IPS-20b (cell line): ENCODE measurements at regions not wholly inside any gene's neighbourhood (a gene's known extent, or its start where the extent isn't known, plus 50 kb on each side); places are given as distances from the start of the nearest gene placed in this dataset.
"Not testable (repeated sequence)": the region's sequence is repeated elsewhere in the genome, so short reads cannot be mapped to it uniquely, and the experiment has no call there.

Source experiments
- H3K27ac ChIP-seq: one replicate; pipeline ENCODE4 v1.5.1; 2013; ENCODE audit warnings: low read length
- H3K27me3 ChIP-seq: 2 replicates; pipeline ENCODE4 v1.6.1; 2013; ENCODE audit warnings: mild to moderate bottlenecking, low read length, inconsistent platforms; ENCODE audit not compliant: insufficient read depth
- H3K36me3 ChIP-seq: 2 replicates; pipeline ENCODE4 v1.6.1; 2013; ENCODE audit warnings: low read depth, mild to moderate bottlenecking, inconsistent platforms, low read length, moderate library complexity; ENCODE audit not compliant: insufficient read depth
- H3K4me1 ChIP-seq: 2 replicates; pipeline ENCODE4 v1.6.1; 2013; ENCODE audit warnings: mild to moderate bottlenecking, control low read depth, inconsistent platforms, low read length, moderate library complexity; ENCODE audit not compliant: insufficient read depth
- H3K4me3 ChIP-seq: 2 replicates; pipeline ENCODE4 v1.5.1; 2013; ENCODE audit warnings: mild to moderate bottlenecking, low read length, inconsistent platforms
- H3K9ac ChIP-seq: 2 replicates; pipeline ENCODE4 v1.6.1; 2013; ENCODE audit warnings: low read depth, mild to moderate bottlenecking, inconsistent platforms, low read length, moderate library complexity
- H3K9me3 ChIP-seq: 2 replicates; pipeline ENCODE4 v1.6.1; 2013; ENCODE audit warnings: mild to moderate bottlenecking, low read depth, low read length, inconsistent platforms; ENCODE audit not compliant: insufficient read depth

DNA sequence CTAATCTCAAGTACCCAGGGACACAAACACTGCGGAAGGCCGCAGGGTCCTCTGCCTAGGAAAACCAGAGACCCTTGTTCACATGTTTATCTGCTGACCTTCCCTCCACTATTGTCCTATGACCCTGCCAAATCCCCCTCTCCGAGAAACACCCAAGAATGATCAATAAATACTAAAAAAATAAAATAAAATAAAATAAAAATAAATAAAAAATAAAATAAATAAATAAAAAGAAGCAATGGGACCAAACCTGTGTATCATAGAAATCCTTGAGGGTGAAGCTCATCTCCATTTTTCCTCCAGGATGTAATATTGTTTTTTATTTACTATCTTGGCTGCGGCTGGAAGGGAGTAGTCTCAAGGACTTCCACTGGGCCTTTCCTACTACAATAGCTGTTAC is 82.0 kb upstream of the CMKLR1 start:
- not testable (repeated sequence) for H3K9me3 ChIP-seq, H3K4me3 ChIP-seq, H3K27ac ChIP-seq, H3K9ac ChIP-seq, H3K36me3 ChIP-seq, H3K27me3 ChIP-seq, H3K4me1 ChIP-seq

GRCh38 chr12:108420421-108420820 is 81.3 kb upstream of the CMKLR1 start:
- not testable (repeated sequence) for H3K4me1 ChIP-seq, H3K9ac ChIP-seq, H3K4me3 ChIP-seq, H3K27ac ChIP-seq, H3K9me3 ChIP-seq, H3K36me3 ChIP-seq, H3K27me3 ChIP-seq

- H3K9ac ChIP-seq, result no peak overlapping the region
- no peaks in the 10 kb centered on the region for H3K36me3 ChIP-seq
- no peaks in the 10 kb centered on the region for H3K4me1 ChIP-seq
- H3K27ac ChIP-seq, result no peak overlapping the region
- no peaks in the 10 kb centered on the region for H3K27me3 ChIP-seq
- no peaks in the 10 kb centered on the region for H3K9me3 ChIP-seq
- no peak overlapping the region for H3K4me3 ChIP-seq
Observed at GRCh38 chr12:108419949-108420348, 80.8 kb upstream of the CMKLR1 start.

- H3K4me1 ChIP-seq, result no peaks in the 10 kb centered on the region
- no peaks in the 10 kb centered on the region for H3K9me3 ChIP-seq
- H3K9ac ChIP-seq, result no peak overlapping the region
- H3K4me3 ChIP-seq, result no peak overlapping the region
- H3K27ac ChIP-seq, result no peak overlapping the region
- no peaks in the 10 kb centered on the region for H3K27me3 ChIP-seq
- H3K36me3 ChIP-seq, result no peaks in the 10 kb centered on the region
Observed at GRCh38 chr12:108418164-108418890, 79.2 kb upstream of the CMKLR1 start.

DNA sequence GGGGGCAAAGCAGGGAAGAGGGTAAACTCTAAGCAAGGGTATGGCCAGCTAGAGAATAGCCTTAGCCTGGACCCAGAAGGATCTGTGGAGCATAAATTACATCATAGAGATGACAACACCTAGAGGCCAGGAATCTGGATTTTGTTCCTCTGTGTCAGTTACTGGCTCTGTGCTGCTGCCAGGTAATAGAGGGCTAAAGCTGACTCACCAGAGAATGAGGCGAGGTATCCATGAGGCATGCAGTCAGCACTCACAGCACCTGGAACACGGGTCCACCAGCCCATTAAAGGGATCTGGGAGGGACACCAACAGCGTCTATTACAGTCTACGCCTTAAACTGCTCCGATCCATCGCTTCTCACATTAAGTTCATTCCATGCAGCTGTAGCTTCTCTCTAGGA is 74.9 kb upstream of the CMKLR1 start:
- H3K27me3 ChIP-seq, result no peaks in the 10 kb centered on the region
- no peaks in the 10 kb centered on the region for H3K9me3 ChIP-seq
- no peaks in the 10 kb centered on the region for H3K36me3 ChIP-seq
- H3K27ac ChIP-seq, result no peak overlapping the region
- H3K4me1 ChIP-seq, result peaks cover 9% of the 10 kb centered on the region; the same call in 1 of the 2 replicates
- H3K9ac ChIP-seq, result no peak overlapping the region
- no peak overlapping the region for H3K4me3 ChIP-seq

- no peaks in the 10 kb centered on the region for H3K36me3 ChIP-seq
- H3K27ac ChIP-seq, result no peak overlapping the region
- H3K4me1 ChIP-seq, result peaks cover 9% of the 10 kb centered on the region; the same call in 1 of the 2 replicates
- H3K27me3 ChIP-seq, result no peaks in the 10 kb centered on the region
- H3K4me3 ChIP-seq, result no peak overlapping the region
- no peak overlapping the region for H3K9ac ChIP-seq
- peaks cover 4% of the 10 kb centered on the region; the same call in 1 of the 2 replicates for H3K9me3 ChIP-seq
Observed at GRCh38 chr12:108410689-108411088, 71.6 kb upstream of the CMKLR1 start.

GRCh38 chr12:108409481-108409880 is 70.4 kb upstream of the CMKLR1 start:
- no peak overlapping the region for H3K27ac ChIP-seq
- H3K9ac ChIP-seq, result no peak overlapping the region
- no peaks in the 10 kb centered on the region for H3K27me3 ChIP-seq
- H3K9me3 ChIP-seq, result peaks cover 4% of the 10 kb centered on the region; the same call in 1 of the 2 replicates
- no peaks in the 10 kb centered on the region for H3K36me3 ChIP-seq
- peaks cover 9% of the 10 kb centered on the region; the same call in 1 of the 2 replicates for H3K4me1 ChIP-seq
- no peak overlapping the region for H3K4me3 ChIP-seq

GRCh38 chr12:108403952-108404351 is 64.8 kb upstream of the CMKLR1 start:
- Histone ChIP-seq H3K36me3 (no peaks in the 10 kb centered on the region), H3K9ac (no peak overlapping the region), H3K27me3 (no peaks in the 10 kb centered on the region), H3K4me1 (peaks cover 5% of the 10 kb centered on the region; the same call in 1 of the 2 replicates), H3K27ac (no peak overlapping the region), H3K9me3 (peaks cover 4% of the 10 kb centered on the region; the same call in 1 of the 2 replicates), H3K4me3 (no peak overlapping the region)

DNA sequence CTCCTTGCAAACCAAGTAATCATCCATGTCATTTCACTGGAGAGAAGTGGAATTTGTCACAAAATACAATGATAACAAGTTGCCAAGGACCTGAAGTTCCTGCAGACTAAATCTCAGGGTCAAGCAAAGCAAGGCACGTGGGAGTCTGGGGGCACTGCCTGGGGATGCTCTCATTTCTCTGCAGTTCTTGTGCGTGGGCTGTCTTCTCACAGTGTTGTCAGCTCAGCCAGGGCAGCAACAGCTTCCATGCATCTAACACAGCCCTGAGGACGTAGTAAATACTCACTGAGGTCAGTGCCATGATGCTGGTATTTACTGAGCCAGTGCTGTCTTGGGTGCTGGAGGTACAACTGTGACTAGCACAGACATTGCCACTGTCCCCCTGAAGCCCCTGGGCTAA is 62.9 kb upstream of the CMKLR1 start:
- no peak overlapping the region for H3K27ac ChIP-seq
- H3K36me3 ChIP-seq, result no peaks in the 10 kb centered on the region
- H3K9me3 ChIP-seq, result peaks cover 4% of the 10 kb centered on the region; the same call in 1 of the 2 replicates
- H3K27me3 ChIP-seq, result no peaks in the 10 kb centered on the region
- peaks cover 5% of the 10 kb centered on the region; the same call in 1 of the 2 replicates for H3K4me1 ChIP-seq
- no peak overlapping the region for H3K4me3 ChIP-seq
- no peak overlapping the region for H3K9ac ChIP-seq

DNA sequence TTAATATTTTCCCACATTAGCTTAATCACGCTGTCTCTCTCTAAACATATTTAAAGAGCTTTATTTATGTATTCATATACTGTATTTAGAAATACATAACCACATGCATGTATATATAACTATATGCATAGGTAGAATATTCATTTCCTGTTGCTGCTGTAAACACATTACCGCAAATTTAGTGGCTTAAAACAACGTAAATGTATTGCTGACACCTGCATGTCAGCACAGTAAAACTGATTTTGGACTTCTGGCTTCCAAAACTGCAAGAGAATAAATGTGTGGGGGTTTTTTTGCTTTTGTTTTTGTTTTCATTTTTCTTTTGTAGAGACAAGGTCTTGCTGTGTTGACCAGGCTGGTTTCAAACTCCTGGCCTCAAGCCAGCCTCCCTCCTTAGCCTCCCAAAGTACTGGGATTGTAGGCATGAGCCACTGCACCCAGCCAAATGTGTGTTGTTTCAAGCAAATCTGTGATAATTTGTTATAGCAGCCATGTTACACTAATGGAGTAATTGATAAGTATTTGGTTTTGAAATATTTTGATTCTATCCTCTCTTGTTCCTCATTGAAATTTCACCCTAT is 61.9 kb upstream of the CMKLR1 start:
- H3K4me1 ChIP-seq, result peaks cover 5% of the 10 kb centered on the region; the same call in 1 of the 2 replicates
- peaks cover under 1% of the 10 kb centered on the region; the same call in 1 of the 2 replicates for H3K9me3 ChIP-seq
- no peak overlapping the region for H3K27ac ChIP-seq
- H3K36me3 ChIP-seq, result no peaks in the 10 kb centered on the region
- no peak overlapping the region for H3K9ac ChIP-seq
- H3K4me3 ChIP-seq, result no peak overlapping the region
- H3K27me3 ChIP-seq, result no peaks in the 10 kb centered on the region

- no peak overlapping the region for H3K9ac ChIP-seq
- peaks cover 5% of the 10 kb centered on the region; the same call in 1 of the 2 replicates for H3K4me1 ChIP-seq
- H3K27ac ChIP-seq, result no peak overlapping the region
- H3K4me3 ChIP-seq, result no peak overlapping the region
- no peaks in the 10 kb centered on the region for H3K36me3 ChIP-seq
- no peaks in the 10 kb centered on the region for H3K9me3 ChIP-seq
- no peaks in the 10 kb centered on the region for H3K27me3 ChIP-seq
Observed at GRCh38 chr12:108400481-108400880, 61.4 kb upstream of the CMKLR1 start.

GRCh38 chr12:108400056-108400455 is 60.9 kb upstream of the CMKLR1 start:
- Histone ChIP-seq H3K27ac (no peak overlapping the region), H3K4me1 (peaks cover 5% of the 10 kb centered on the region; the same call in 1 of the 2 replicates), H3K27me3 (no peaks in the 10 kb centered on the region), H3K9me3 (no peaks in the 10 kb centered on the region), H3K36me3 (no peaks in the 10 kb centered on the region), H3K9ac (no peak overlapping the region), H3K4me3 (no peak overlapping the region)
